H1 (cell line): ENCODE measurements at regions not wholly inside any gene's neighbourhood (a gene's known extent, or its start where the extent isn't known, plus 50 kb on each side); places are given as distances from the start of the nearest gene placed in this dataset.

Experiments used
- CTCF ChIA-PET: fragments of 300-600 bp; sonication (Branson Sonifier 250); formaldehyde crosslinking; loops from one replicate; lab custom pipeline; 2021; ENCODE audit not compliant: partially characterized antibody; lab: Charles Lee
- POLR2A ChIA-PET: fragments of 300-600 bp; sonication (Branson Sonifier 250); formaldehyde crosslinking; loops from one replicate; lab custom pipeline; 2021; ENCODE audit warnings: inconsistent platforms; ENCODE audit not compliant: partially characterized antibody; lab: Charles Lee
- DNase-seq, 2 experiments: peaks; one replicate each; pipeline versions ENCODE4 v3.0.0 to v3.0.0-alpha.2; 2010 to 2022; ENCODE audit warnings: low spot score in 2 of 2, low read depth in 1 of 2, mixed read lengths in 1 of 2
- FAIRE-seq: peaks from 2 replicates; lab custom pipeline; 2011; peaks lifted over from hg19 to GRCh38; lab: Jason Lieb, UNC
- H2AFZ ChIP-seq: 2 replicates; pipeline ENCODE4 v1.8.1; 2012; ENCODE audit warnings: low read length, inconsistent platforms
- H2AK5ac ChIP-seq: 2 replicates; pipeline ENCODE4 v1.6.1; 2013; ENCODE audit warnings: low read depth, low read length
- H2BK120ac ChIP-seq: replicated peaks from 2 replicates; pipeline ENCODE3; 2013; ENCODE audit warnings: low read depth, low read length, inconsistent platforms
- H2BK12ac ChIP-seq: 2 replicates; pipeline ENCODE4 v1.6.1; 2013; ENCODE audit warnings: low read depth, low read length
- H2BK15ac ChIP-seq: 2 replicates; pipeline ENCODE4 v1.6.1; 2013; ENCODE audit warnings: low read length
- H2BK20ac ChIP-seq: 2 replicates; pipeline ENCODE4 v1.6.1; 2013; ENCODE audit warnings: low read length
- H2BK5ac ChIP-seq: 2 replicates; pipeline ENCODE4 v1.6.1; 2013; ENCODE audit warnings: low read depth, low read length
- H3K14ac ChIP-seq: 2 replicates; pipeline ENCODE4 v1.6.1; 2013; ENCODE audit warnings: inconsistent platforms; ENCODE audit not compliant: insufficient read length
- H3K18ac ChIP-seq: 2 replicates; pipeline ENCODE4 v1.6.1; 2013; ENCODE audit warnings: low read length; ENCODE audit errors: extremely low read depth
- H3K23ac ChIP-seq: 2 replicates; pipeline ENCODE4 v1.6.1; 2013; ENCODE audit warnings: inconsistent platforms; ENCODE audit not compliant: insufficient read length
- H3K23me2 ChIP-seq: 2 replicates; pipeline ENCODE4 v1.6.1; 2013; ENCODE audit warnings: low read depth, low read length
- H3K27ac ChIP-seq: 2 replicates; pipeline ENCODE4 v1.6.1; 2011; ENCODE audit warnings: low read depth, low read length, inconsistent platforms
- H3K27me3 ChIP-seq, 4 experiments: replicated peaks in 1 of 4; 1 replicate in 1 of 4; 2 replicates in 3 of 4; pipeline versions ENCODE4 v1.6.1 to v1.8.1; 2011 to 2013; ENCODE audit warnings: low read length in 3 of 4, mild to moderate bottlenecking in 3 of 4, inconsistent platforms in 2 of 4, mixed read lengths in 2 of 4, moderate library complexity in 1 of 4; ENCODE audit not compliant: control insufficient read depth in 3 of 4, insufficient read depth in 3 of 4; ENCODE audit errors: extremely low read depth in 1 of 4
- H3K36me3 ChIP-seq, 4 experiments: 2 replicates each; pipeline versions ENCODE4 v1.6.1 to v1.8.1; 2011 to 2013; ENCODE audit warnings: mild to moderate bottlenecking in 4 of 4, low read length in 3 of 4, moderate library complexity in 2 of 4, control low read depth in 1 of 4, inconsistent platforms in 1 of 4; ENCODE audit not compliant: insufficient read depth in 4 of 4, control insufficient read depth in 2 of 4
- H3K4ac ChIP-seq: replicated peaks from 2 replicates; pipeline ENCODE3; 2013; ENCODE audit warnings: low read length, low read depth, mixed read lengths, inconsistent platforms; ENCODE audit not compliant: insufficient read length
- H3K4me1 ChIP-seq, 4 experiments: replicated peaks in 1 of 4; 1 replicate in 1 of 4; 2 replicates in 3 of 4; pipeline versions ENCODE4 v1.6.1 to v1.8.1; 2011 to 2013; ENCODE audit warnings: low read length in 3 of 4, inconsistent platforms in 2 of 4, mixed read lengths in 1 of 4; ENCODE audit not compliant: insufficient read depth in 4 of 4, control insufficient read depth in 3 of 4
- H3K4me2 ChIP-seq, 2 experiments: 2 replicates each; pipeline versions ENCODE4 v1.6.1 to v1.8.1; 2011 to 2013; ENCODE audit warnings: low read depth in 2 of 2, low read length in 2 of 2, control low read depth in 1 of 2, inconsistent platforms in 1 of 2, mild to moderate bottlenecking in 1 of 2; ENCODE audit not compliant: insufficient read depth in 1 of 2
- H3K4me3 ChIP-seq, 4 experiments: fragments of 200-600, 300-600 bp in 1 of 4; sonication (generic), shearing (Covaris generic), sonication (Bioruptor Twin) in 1 of 4; 2 replicates each; pipeline versions ENCODE4 v1.5.1 to v1.8.1; 2011 to 2016; ENCODE audit warnings: low read length in 4 of 4, low read depth in 3 of 4, control low read depth in 2 of 4, inconsistent platforms in 2 of 4, mild to moderate bottlenecking in 2 of 4, mixed read lengths in 1 of 4, moderate library complexity in 1 of 4; ENCODE audit not compliant: insufficient read depth in 2 of 4; ENCODE audit errors: extremely low read depth in 1 of 4
- H3K56ac ChIP-seq: replicated peaks from 2 replicates; pipeline ENCODE3; 2013; ENCODE audit warnings: low read depth, mild to moderate bottlenecking, mixed read lengths, low read length, inconsistent platforms; ENCODE audit not compliant: insufficient read length
- H3K79me1 ChIP-seq: 2 replicates; pipeline ENCODE4 v1.6.1; 2013; ENCODE audit warnings: low read depth, low read length, control low read depth
- H3K79me2 ChIP-seq, 2 experiments: 2 replicates each; pipeline versions ENCODE4 v1.6.1 to v1.8.1; 2012 to 2013; ENCODE audit warnings: low read length in 2 of 2, mild to moderate bottlenecking in 2 of 2, inconsistent platforms in 1 of 2; ENCODE audit not compliant: insufficient read depth in 2 of 2, control insufficient read depth in 1 of 2
- H3K9ac ChIP-seq, 4 experiments: replicated peaks in 1 of 4; 1 replicate in 1 of 4; 2 replicates in 3 of 4; pipeline versions ENCODE4 v1.6.1 to v1.8.1; 2011 to 2013; ENCODE audit warnings: low read depth in 3 of 4, low read length in 3 of 4, control low read depth in 2 of 4, mild to moderate bottlenecking in 2 of 4, moderate library complexity in 2 of 4, inconsistent platforms in 1 of 4; ENCODE audit errors: extremely low read depth in 1 of 4
- H3K9me3 ChIP-seq, 2 experiments: 2 replicates each; pipeline versions ENCODE4 v1.6.1 to v1.8.1; 2012 to 2013; ENCODE audit warnings: mild to moderate bottlenecking in 2 of 2, moderate library complexity in 2 of 2, control low read depth in 1 of 2, inconsistent platforms in 1 of 2, low read depth in 1 of 2, low read length in 1 of 2, mixed read lengths in 1 of 2; ENCODE audit not compliant: insufficient read depth in 2 of 2
- H4K20me1 ChIP-seq, 2 experiments: replicated peaks in 1 of 2; 2 replicates each; pipeline versions ENCODE3 to v1.8.1; 2011 to 2013; ENCODE audit warnings: inconsistent platforms in 2 of 2, low read length in 2 of 2, mild to moderate bottlenecking in 1 of 2; ENCODE audit not compliant: insufficient read depth in 2 of 2, control insufficient read depth in 1 of 2
- H4K5ac ChIP-seq: 2 replicates; pipeline ENCODE4 v1.6.1; 2013; ENCODE audit warnings: low read length, low read depth, mixed read lengths, inconsistent platforms; ENCODE audit not compliant: insufficient read length
- H4K8ac ChIP-seq: 2 replicates; pipeline ENCODE4 v1.8.0; 2013; ENCODE audit warnings: mild to moderate bottlenecking, moderate library complexity, low read length, inconsistent platforms; ENCODE audit not compliant: insufficient read depth; ENCODE audit errors: extremely low read depth
- H4K91ac ChIP-seq: replicated peaks from 2 replicates; pipeline ENCODE3; 2013; ENCODE audit warnings: low read length, mixed read lengths, inconsistent platforms; ENCODE audit not compliant: insufficient read length
- POU5F1 ChIP-seq: IDR thresholded peaks from 2 replicates; pipeline ENCODE4 v1.6.1; 2011; ENCODE audit warnings: low read depth, mild to moderate bottlenecking, low read length, moderate library complexity
- WGBS, 2 experiments: shearing (Covaris generic) in 1 of 2; methylation state at CpG; one replicate each; pipeline versions ENCODE4 v1.1.6 to v1.1.7; 2013 to 2015; ENCODE audit warnings: low lambda C conversion rate in 2 of 2, mixed read lengths in 2 of 2, inconsistent platforms in 1 of 2, low coverage in 1 of 2, missing lambda C conversion rate in 1 of 2; ENCODE audit not compliant: insufficient replicate concordance in 2 of 2, insufficient coverage in 1 of 2, insufficient read length in 1 of 2; ENCODE audit errors: extremely low coverage in 1 of 2, missing lambda C conversion rate in 1 of 2; 5-methylcytosine and 5-hydroxymethylcytosine counted together

GRCh38 chr2:125107446-125107845 lies 1082.4 kb downstream of the CNTNAP5 start:
- Histone ChIP-seq H3K18ac (no peak overlapping the region), H2AFZ (no peak overlapping the region), H2BK15ac (no peak overlapping the region), H3K23ac (no peak overlapping the region), H3K79me1 (no peaks in the 10 kb centered on the region), H3K56ac (no peak overlapping the region), H4K20me1 (no peaks in the 10 kb centered on the region), H3K4me2 (no peak overlapping the region), H2AK5ac (no peak overlapping the region), H3K4me3 (no peak overlapping the region), H3K9me3 (no peaks in the 10 kb centered on the region), H3K9ac (no peak overlapping the region), H3K27ac (no peak overlapping the region), H4K8ac (no peak overlapping the region), H4K91ac (no peak overlapping the region), H3K27me3 (no peaks in the 10 kb centered on the region), H2BK20ac (no peak overlapping the region), H3K4ac (no peak overlapping the region), H2BK120ac (no peak overlapping the region), H3K14ac (no peak overlapping the region), H3K36me3 (no peaks in the 10 kb centered on the region), H3K79me2 (no peaks in the 10 kb centered on the region), H3K4me1 (no peaks in the 10 kb centered on the region), H2BK5ac (no peak overlapping the region), H3K23me2 (no peaks in the 10 kb centered on the region), H2BK12ac (no peak overlapping the region), H4K5ac (no peak overlapping the region)
- WGBS, 2 experiments = 100% methylated on average over 1 of the region's 1 CpG; no CpG with 5 or more reads in 1 of the 2 experiments
- DNase-seq = no peak
- no peak for TF ChIP-seq POU5F1
- ChIA-PET CTCF (interaction anchor here (0.8 kb wide), 1 partner anchor 25 kb away, joined by 4 read pairs; no protein-coding TSS in a partner anchor), POLR2A (no interaction called here)
- FAIRE-seq = no peak
